ENCODE measurements at regions not wholly inside any gene's neighbourhood (a gene's known extent, or its start where the extent isn't known, plus 50 kb on each side); places are given as distances from the start of the nearest gene placed in this dataset.

DNA sequence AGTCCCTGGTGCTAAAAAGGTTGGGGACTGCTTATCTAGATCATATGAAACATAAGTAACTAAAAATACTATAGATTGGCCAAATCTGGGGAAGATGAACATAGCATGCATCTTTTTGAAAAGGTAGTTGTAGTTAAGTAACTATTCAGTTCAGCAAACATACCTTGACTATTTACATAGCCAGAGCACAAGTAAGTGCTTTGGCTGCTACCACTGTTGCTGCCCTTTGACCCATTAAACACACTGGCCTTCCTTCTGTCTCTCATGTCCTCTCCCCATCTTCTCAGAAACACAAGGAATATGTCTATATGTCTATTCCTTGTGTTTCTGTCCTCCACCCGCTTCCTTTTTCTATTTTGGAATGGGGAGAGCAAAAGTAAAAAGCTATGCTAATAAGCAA lies 87.9 kb upstream of the SPRY1 start:
- POLR2A ChIA-PET, result no interaction called here
- TF ChIP-seq, protein P1, sequence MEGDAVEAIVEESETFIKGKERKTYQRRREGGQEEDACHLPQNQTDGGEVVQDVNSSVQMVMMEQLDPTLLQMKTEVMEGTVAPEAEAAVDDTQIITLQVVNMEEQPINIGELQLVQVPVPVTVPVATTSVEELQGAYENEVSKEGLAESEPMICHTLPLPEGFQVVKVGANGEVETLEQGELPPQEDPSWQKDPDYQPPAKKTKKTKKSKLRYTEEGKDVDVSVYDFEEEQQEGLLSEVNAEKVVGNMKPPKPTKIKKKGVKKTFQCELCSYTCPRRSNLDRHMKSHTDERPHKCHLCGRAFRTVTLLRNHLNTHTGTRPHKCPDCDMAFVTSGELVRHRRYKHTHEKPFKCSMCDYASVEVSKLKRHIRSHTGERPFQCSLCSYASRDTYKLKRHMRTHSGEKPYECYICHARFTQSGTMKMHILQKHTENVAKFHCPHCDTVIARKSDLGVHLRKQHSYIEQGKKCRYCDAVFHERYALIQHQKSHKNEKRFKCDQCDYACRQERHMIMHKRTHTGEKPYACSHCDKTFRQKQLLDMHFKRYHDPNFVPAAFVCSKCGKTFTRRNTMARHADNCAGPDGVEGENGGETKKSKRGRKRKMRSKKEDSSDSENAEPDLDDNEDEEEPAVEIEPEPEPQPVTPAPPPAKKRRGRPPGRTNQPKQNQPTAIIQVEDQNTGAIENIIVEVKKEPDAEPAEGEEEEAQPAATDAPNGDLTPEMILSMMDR (IDR thresholded peaks at IDR 0.05; ENCODE audit: control extremely low read depth, extremely low read depth, low read depth, missing control alignments), result no peak
- DNase-seq (ENCODE audit: extremely low spot score), result no peak
- CTCF ChIA-PET, result no interaction called here

DNA sequence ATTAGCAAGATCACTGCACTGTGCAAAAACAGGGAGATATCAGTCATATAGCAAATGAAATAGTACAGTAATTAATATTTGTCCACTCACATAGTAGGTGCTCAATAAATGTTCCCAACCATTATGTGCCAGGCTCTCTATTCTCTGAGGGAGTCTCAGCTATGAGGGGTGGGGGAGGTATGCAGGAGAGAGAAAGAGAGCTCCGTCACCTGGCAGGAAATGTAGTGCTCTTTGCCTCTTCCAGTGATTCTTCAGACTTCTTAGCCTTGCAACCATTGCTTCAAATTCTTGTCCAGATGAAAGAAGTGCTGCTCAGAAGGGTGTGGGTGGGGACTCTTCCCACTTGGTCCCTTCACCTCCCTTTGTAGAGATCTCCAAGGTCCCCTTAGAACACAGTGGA lies 84.5 kb upstream of the SPRY1 start:
- POLR2A ChIA-PET, result no interaction called here

DNA sequence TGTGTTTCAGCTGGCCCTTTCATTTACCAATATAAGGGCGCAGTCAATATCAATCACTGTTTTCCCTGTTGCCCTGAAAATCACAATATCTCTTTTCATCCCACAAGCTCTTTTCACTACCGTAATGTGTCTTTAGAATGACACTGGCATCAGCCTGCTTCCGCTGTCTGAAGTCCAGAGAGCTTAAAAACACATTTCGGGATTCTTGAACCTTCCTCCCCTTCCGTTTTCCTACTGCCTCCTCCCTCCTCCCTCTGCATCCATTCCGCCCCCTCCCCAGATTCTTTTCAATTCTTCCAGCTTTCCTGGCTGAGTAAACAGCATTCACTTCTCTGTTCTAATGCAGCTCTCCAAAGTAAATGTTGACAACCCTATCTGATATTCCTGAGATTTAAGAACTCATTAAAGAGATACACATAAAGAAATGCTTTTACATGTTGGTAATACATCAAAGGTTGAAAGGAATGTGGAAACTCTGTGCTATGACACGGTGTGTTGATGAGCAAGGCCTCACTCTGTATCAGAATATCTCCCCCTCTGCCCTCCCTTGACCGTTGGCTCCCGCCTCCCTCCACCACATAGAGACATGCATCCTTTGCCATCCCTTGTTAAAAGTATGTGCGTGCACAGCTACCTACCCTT lies 83.5 kb upstream of the SPRY1 start:
- TF ChIP-seq, protein P1 (IDR thresholded peaks at IDR 0.05; ENCODE audit: control extremely low read depth, extremely low read depth, low read depth, missing control alignments), result no peak
- CTCF ChIA-PET, result interaction anchor here (1.0 to 2.6 kb wide), 3 partner anchors 8 to 20 kb away, joined by 3 to 8 read pairs (median 4); no protein-coding TSS in a partner anchor
- DNase-seq (ENCODE audit: extremely low spot score), result no peak
- POLR2A ChIA-PET, result no interaction called here

More for the DNA sequence above, 84.5 kb upstream of the SPRY1 start:
- TF ChIP-seq, protein P1 (IDR thresholded peaks at IDR 0.05; ENCODE audit: control extremely low read depth, extremely low read depth, low read depth, missing control alignments), result no peak
- CTCF ChIA-PET, result interaction anchor here (1.0 to 2.6 kb wide), 3 partner anchors 9 to 21 kb away, joined by 3 to 8 read pairs (median 4); no protein-coding TSS in a partner anchor
- no peak for DNase-seq (ENCODE audit: extremely low spot score)

DNA sequence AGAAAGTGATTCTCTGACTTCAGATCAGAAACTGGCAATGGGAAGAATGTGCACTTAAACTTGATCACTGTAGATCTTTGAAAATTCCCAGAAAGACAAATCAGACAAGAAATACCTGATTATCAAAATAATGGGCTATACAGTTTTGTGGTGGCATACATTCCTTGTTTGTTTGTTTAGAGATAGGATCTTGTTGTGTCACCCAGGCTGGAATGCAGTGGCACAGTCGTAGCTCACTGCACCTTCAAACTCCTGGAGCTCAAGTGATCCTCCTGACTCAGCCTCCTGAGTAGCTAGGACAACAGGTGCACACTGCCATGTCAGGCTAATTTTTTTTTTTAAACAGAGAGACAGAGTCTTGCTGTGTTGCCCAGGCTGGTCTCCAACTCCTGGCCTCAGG lies 81.0 kb upstream of the SPRY1 start:
- POLR2A ChIA-PET, result no interaction called here
- TF ChIP-seq, protein P1 (IDR thresholded peaks at IDR 0.05; ENCODE audit: control extremely low read depth, extremely low read depth, low read depth, missing control alignments), result no peak
- no peak for DNase-seq (ENCODE audit: extremely low spot score)
- CTCF ChIA-PET, result interaction anchor here (2.2 kb wide), 1 partner anchor 10 kb away, joined by 7 read pairs; no protein-coding TSS in a partner anchor

DNA sequence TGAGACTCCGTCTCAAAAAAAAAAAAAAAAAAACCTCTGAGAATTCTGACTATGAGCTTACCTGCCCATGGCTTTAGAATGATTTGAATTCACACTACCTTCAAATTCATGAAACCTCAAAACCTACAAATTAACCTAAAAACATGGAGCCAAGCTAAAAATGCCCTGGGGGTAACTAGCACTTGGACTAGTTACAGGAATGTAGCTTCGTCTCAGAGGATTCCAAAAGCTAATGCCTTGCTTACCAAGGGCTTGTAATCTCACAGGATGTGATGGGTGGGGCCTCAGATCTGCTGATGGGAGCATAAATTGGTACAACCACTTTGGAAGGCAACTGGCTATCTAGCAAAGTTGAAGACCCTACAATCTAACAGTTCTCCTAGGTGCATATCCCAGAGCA lies 79.4 kb upstream of the SPRY1 start:
- TF ChIP-seq, protein P1 (IDR thresholded peaks at IDR 0.05; ENCODE audit: control extremely low read depth, extremely low read depth, low read depth, missing control alignments), result no peak
- ChIA-PET POLR2A (no interaction called here), CTCF (interaction anchor here (1.3 to 2.2 kb wide), 5 partner anchors 9 to 20 kb away, joined by 3 to 7 read pairs (median 3); no protein-coding TSS in a partner anchor)
- DNase-seq (ENCODE audit: extremely low spot score), result no peak

DNA sequence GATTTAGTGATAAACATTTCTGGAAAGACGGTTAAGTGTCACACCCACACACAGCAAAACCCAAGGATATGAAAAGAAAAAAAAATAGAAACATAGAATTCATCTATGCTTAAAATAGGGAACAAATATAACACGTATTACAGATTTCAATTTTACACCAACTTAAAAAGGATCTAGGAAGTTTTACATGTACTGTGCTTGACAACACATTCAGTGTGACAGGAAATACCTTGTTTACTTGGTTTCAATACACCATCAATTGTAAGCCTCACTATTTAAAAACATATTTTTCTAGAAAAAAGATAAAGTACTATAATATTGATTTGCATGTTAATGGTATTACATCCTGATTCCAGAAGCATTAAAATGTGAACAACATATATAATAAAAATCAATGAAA lies 77.0 kb upstream of the SPRY1 start:
- ChIA-PET POLR2A (no interaction called here), CTCF (interaction anchor here (1.5 kb wide), 1 partner anchor 13 kb away, joined by 4 read pairs; no protein-coding TSS in a partner anchor)
- DNase-seq (ENCODE audit: extremely low spot score), result no peak
- TF ChIP-seq, protein P1 (IDR thresholded peaks at IDR 0.05; ENCODE audit: control extremely low read depth, extremely low read depth, low read depth, missing control alignments), result no peak

Measured in GM10248 (cell line).